ENCODE measurements at regions not wholly inside any gene's neighbourhood (a gene's known extent, or its start where the extent isn't known, plus 50 kb on each side); places are given as distances from the start of the nearest gene placed in this dataset.

DNA sequence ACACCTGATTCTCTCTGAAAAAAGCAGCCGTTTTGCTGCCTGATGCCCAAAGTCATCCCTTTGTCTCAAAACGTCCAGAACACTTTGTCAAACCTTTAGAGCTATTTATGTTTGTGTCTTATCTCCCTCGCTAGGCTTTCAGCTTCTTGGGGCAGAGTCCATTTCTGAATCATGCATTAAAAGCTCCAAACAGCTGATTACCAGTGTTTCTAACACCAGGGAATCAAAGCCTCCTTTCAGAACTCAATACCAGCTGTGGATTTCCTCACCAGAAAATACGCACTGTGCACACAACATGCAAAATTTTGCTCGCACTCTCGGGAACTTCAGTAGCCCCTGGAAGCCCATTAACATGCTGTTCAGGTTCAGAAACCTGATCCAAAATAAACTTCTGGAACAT lies 333.3 kb downstream of the HACE1 start:
- Histone ChIP-seq H3K79me2 (ENCODE audit: insufficient read depth, low read length) (no peaks in the 10 kb centered on the region), H3K9me2 (replicated peaks; ENCODE audit: insufficient read depth, low read length) (no peaks in the 10 kb centered on the region), H3K4me3 (ENCODE audit: insufficient read depth, low read length, poor library complexity, severe bottlenecking) (no peak overlapping the region), H3K27ac (ENCODE audit: low read depth, low read length) (no peak overlapping the region), H4K20me1 (ENCODE audit: low read depth, low read length) (no peaks in the 10 kb centered on the region), H2AFZ (ENCODE audit: low read depth, low read length, severe bottlenecking) (no peak overlapping the region), H3K9ac (ENCODE audit: low read length) (no peak overlapping the region), H3K27me3 (ENCODE audit: low read length) (no peaks in the 10 kb centered on the region), H3K36me3 (ENCODE audit: low read length) (no peaks in the 10 kb centered on the region), H3K4me2 (ENCODE audit: low read depth, low read length, poor library complexity, severe bottlenecking) (no peak overlapping the region), H3K9me3 (ENCODE audit: insufficient read depth, low read length) (no peaks in the 10 kb centered on the region), H3F3A (ENCODE audit: insufficient read depth) (no peaks in the 10 kb centered on the region)
- TF ChIP-seq, protein P1, sequence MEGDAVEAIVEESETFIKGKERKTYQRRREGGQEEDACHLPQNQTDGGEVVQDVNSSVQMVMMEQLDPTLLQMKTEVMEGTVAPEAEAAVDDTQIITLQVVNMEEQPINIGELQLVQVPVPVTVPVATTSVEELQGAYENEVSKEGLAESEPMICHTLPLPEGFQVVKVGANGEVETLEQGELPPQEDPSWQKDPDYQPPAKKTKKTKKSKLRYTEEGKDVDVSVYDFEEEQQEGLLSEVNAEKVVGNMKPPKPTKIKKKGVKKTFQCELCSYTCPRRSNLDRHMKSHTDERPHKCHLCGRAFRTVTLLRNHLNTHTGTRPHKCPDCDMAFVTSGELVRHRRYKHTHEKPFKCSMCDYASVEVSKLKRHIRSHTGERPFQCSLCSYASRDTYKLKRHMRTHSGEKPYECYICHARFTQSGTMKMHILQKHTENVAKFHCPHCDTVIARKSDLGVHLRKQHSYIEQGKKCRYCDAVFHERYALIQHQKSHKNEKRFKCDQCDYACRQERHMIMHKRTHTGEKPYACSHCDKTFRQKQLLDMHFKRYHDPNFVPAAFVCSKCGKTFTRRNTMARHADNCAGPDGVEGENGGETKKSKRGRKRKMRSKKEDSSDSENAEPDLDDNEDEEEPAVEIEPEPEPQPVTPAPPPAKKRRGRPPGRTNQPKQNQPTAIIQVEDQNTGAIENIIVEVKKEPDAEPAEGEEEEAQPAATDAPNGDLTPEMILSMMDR (IDR thresholded peaks at IDR 0.05; ENCODE audit: insufficient read depth, low read length, poor library complexity, severe bottlenecking) = no peak
- no peak for TF ChIP-seq EZH2phosphoT487 (conservative IDR thresholded peaks at IDR 0.05; ENCODE audit: low read length)

DNA sequence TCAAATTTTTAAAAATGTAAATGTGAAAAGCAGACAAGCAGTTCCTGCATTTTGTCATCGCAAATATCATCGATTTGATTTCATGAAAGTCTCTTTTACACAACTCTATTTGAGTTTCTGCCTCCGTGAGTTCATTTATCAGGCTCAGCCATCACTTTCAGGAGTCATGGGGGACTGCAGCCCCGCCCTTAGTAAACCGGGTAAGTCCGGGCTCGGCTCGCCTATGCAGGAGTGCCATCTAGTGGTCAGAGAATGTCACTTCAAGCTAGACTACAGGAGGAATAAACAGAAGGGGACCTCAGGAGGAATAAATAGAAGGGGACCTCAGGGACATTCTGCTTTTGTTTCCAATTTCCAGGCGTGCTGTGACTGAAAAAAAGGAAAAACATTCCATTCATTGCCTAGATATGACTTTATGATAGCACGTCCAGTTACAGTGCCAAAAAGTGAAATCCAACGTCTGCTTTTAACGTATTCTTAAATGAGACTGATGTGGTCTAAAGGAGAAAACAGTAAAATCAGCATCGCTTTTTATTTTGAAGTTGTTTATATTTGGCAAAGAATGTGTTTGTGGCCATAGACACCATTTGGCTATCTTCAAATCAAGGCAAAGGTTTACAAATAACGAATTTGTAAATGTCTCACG lies 333.9 kb downstream of the HACE1 start:
- TF ChIP-seq, protein P1 (IDR thresholded peaks at IDR 0.05; ENCODE audit: insufficient read depth, low read length, poor library complexity, severe bottlenecking) = peak; percentile 82
- TF ChIP-seq EZH2phosphoT487 (conservative IDR thresholded peaks at IDR 0.05; ENCODE audit: low read length) = no peak

DNA sequence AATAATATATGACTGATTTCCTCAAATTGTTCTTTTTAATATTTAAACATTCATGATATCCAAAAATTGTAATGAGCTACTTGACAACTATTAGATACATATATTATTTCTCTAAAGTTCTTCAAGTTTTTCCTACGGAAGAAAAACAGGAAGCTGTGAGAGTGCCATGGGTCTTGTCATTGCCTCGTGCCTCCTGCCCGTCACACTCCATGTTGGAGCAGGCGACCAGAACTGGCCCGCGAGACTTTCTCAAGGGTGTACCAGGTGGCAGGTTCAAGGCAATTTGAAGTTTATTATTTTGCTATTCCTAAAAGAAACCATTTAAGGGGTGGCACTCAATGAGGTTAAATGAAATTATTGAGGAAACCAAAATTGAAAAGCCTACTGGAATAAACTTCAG lies 337.2 kb downstream of the HACE1 start:
- Histone ChIP-seq H2AFZ (ENCODE audit: low read depth, low read length, severe bottlenecking) (no peak overlapping the region), H3K9me2 (replicated peaks; ENCODE audit: insufficient read depth, low read length) (no peaks in the 10 kb centered on the region), H4K20me1 (ENCODE audit: low read depth, low read length) (no peaks in the 10 kb centered on the region), H3K4me2 (ENCODE audit: low read depth, low read length, poor library complexity, severe bottlenecking) (no peak overlapping the region), H3F3A (ENCODE audit: insufficient read depth) (no peaks in the 10 kb centered on the region), H3K9ac (ENCODE audit: low read length) (no peak overlapping the region), H3K27ac (ENCODE audit: low read depth, low read length) (no peak overlapping the region), H3K9me3 (ENCODE audit: insufficient read depth, low read length) (no peaks in the 10 kb centered on the region), H3K36me3 (ENCODE audit: low read length) (no peaks in the 10 kb centered on the region), H3K27me3 (ENCODE audit: low read length) (no peaks in the 10 kb centered on the region), H3K79me2 (ENCODE audit: insufficient read depth, low read length) (no peaks in the 10 kb centered on the region), H3K4me3 (ENCODE audit: insufficient read depth, low read length, poor library complexity, severe bottlenecking) (no peak overlapping the region)
- TF ChIP-seq, protein P1 (IDR thresholded peaks at IDR 0.05; ENCODE audit: insufficient read depth, low read length, poor library complexity, severe bottlenecking) = no peak
- TF ChIP-seq EZH2phosphoT487 (conservative IDR thresholded peaks at IDR 0.05; ENCODE audit: low read length) = no peak

More for the DNA sequence above, 333.9 kb downstream of the HACE1 start:
- Histone ChIP-seq H3K9me3 (ENCODE audit: insufficient read depth, low read length) (no peaks in the 10 kb centered on the region), H4K20me1 (ENCODE audit: low read depth, low read length) (no peaks in the 10 kb centered on the region), H3K27me3 (ENCODE audit: low read length) (no peaks in the 10 kb centered on the region), H3K9me2 (replicated peaks; ENCODE audit: insufficient read depth, low read length) (no peaks in the 10 kb centered on the region), H3K36me3 (ENCODE audit: low read length) (no peaks in the 10 kb centered on the region), H3K9ac (ENCODE audit: low read length) (no peak overlapping the region), H3F3A (ENCODE audit: insufficient read depth) (no peaks in the 10 kb centered on the region), H2AFZ (ENCODE audit: low read depth, low read length, severe bottlenecking) (peak overlapping the region; percentile 17), H3K27ac (ENCODE audit: low read depth, low read length) (no peak overlapping the region), H3K4me2 (ENCODE audit: low read depth, low read length, poor library complexity, severe bottlenecking) (peak overlapping the region; percentile 26), H3K4me3 (ENCODE audit: insufficient read depth, low read length, poor library complexity, severe bottlenecking) (no peak overlapping the region), H3K79me2 (ENCODE audit: insufficient read depth, low read length) (no peaks in the 10 kb centered on the region)
